Omental fat pad (tissue), 3 donors: ENCODE measurements at regions not wholly inside any gene's neighbourhood (a gene's known extent, or its start where the extent isn't known, plus 50 kb on each side); places are given as distances from the start of the nearest gene placed in this dataset.

ENCODE experiments used
- ATAC-seq: fragments of 150-250 bp; one replicate; pipeline ENCODE4 v1.9.1; 2016; ENCODE audit warnings: mild to moderate bottlenecking, moderate library complexity; ENCODE audit not compliant: low FRiP score
- DNase-seq: peaks from one replicate; pipeline ENCODE4 v3.0.0-alpha.2; 2019; ENCODE audit warnings: low spot score
- CTCF ChIP-seq, 3 donors: fragments of 450-650 bp; IDR thresholded peaks; one replicate each; pipeline ENCODE4 v1.5.1; 2016 to 2017; ENCODE audit warnings: antibody characterized with exemption in 3 of 3, mild to moderate bottlenecking in 3 of 3, moderate library complexity in 2 of 3

- ATAC-seq (no peak), DNase-seq (no peak)
- TF ChIP-seq CTCF (IDR thresholded peaks at IDR 0.05) = no peak
Measured at GRCh38 chr20:48210111-48211027, 425.1 kb upstream of the SULF2 start.

- TF ChIP-seq CTCF (IDR thresholded peaks at IDR 0.05) = no peak
- ATAC-seq (no peak), DNase-seq (no peak)
Measured at GRCh38 chr20:48209102-48209501, 423.8 kb upstream of the SULF2 start.

- no peak for ATAC-seq
- TF ChIP-seq CTCF (IDR thresholded peaks at IDR 0.05) = no peak
- DNase-seq = no peak
Measured at GRCh38 chr20:48208176-48208575, 422.9 kb upstream of the SULF2 start.

- no peak for DNase-seq
- no peak for ATAC-seq
- no peak for TF ChIP-seq CTCF (IDR thresholded peaks at IDR 0.05)
Measured at GRCh38 chr20:48207505-48207904, 422.2 kb upstream of the SULF2 start.

GRCh38 chr20:48205786-48206185, 420.5 kb upstream of the SULF2 start:
- ATAC-seq (no peak), DNase-seq (no peak)
- TF ChIP-seq CTCF (IDR thresholded peaks at IDR 0.05) = no peak

GRCh38 chr20:48205281-48205782, 420.1 kb upstream of the SULF2 start:
- DNase-seq (no peak), ATAC-seq (no peak)
- no peak for TF ChIP-seq CTCF (IDR thresholded peaks at IDR 0.05)

GRCh38 chr20:48204499-48204898, 419.2 kb upstream of the SULF2 start:
- TF ChIP-seq CTCF (IDR thresholded peaks at IDR 0.05) = no peak
- DNase-seq (no peak), ATAC-seq (no peak)
